GM19025 (cell line): ENCODE measurements at regions not wholly inside any gene's neighbourhood (a gene's known extent, or its start where the extent isn't known, plus 50 kb on each side); places are given as distances from the start of the nearest gene placed in this dataset.

ENCODE experiments used
- ATAC-seq: cut with Tn5 transposase; IDR thresholded peaks from one replicate; pipeline ENCODE4 v1.9.1; 2021; ENCODE audit warnings: mild to moderate bottlenecking, low read depth, moderate library complexity; ENCODE audit not compliant: unreplicated experiment

DNA sequence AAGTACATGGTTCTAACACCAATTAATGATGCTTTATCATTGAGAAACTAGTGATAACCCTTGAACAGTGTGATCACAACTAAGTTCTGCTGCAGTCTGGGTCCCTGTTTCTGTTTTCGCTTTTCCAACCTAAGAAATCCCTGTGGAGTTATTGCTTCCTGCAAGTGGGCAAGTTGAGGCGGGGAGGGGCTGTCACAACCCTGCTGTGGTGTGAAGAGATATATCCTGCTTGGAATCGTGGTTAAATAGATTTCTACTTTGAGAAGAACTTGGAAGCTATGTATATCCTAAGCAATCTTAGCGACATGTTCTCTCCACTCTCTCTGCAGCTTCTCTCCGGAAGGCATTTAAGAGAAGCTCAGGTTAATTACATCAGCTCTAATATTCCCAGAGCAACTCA lies 1223.6 kb downstream of the EPHA7 start:
- no peak for ATAC-seq

DNA sequence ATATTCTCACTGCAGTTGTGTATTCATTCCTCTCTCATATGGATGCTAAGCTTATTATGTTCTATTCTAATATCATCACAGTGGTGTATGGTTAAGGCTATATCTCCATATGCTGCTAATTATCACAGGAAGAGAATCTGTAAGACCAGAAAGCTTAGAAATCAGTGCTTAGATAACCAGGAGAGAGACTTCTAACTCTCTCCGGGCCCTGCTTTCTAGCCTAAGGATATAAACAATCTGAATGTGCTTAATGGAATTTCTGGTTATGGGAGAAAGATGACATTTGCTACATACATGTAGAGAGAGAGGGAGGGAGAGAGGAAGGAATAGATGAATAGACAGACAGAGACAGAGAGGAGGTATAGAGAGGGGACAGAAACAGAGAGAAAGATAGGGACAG lies 1231.3 kb downstream of the EPHA7 start:
- ATAC-seq: no peak

DNA sequence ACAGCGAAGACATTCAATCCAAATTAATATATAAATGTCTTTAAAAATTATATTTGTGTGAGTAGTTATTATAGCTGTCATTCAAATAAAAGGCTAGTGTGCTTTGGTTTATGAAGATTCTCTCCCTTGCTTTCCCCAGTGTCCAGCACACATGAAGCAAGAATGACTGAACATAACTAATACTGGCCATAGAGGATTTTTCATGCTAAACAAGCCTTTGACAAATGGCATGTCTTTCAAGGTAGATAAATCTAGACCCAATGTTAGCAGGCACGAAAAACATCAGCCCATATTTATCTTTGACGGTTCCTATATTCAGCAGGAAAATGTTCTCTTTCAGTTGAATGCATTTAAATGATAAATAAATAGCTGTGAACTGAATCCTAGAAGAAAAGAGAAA lies 1234.4 kb downstream of the EPHA7 start:
- no peak for ATAC-seq

DNA sequence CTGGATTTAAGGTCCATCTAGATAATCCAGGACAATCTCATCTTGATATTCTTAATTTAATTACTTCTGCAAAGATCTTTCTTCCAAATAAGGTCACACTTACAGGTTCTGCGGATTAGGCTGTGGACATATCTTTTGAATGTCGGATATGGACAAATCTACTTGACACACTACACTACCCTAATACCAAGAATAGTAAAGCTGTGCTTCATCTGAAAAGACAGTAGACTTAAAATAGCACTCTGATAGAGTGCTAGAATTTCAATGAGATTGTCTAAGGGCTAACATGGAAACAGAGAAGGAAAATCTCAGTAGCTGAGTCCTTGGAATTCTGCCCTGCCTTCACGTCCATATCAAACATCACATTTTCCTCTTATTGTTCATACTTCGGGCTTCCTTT lies 1238.0 kb downstream of the EPHA7 start:
- no peak for ATAC-seq

DNA sequence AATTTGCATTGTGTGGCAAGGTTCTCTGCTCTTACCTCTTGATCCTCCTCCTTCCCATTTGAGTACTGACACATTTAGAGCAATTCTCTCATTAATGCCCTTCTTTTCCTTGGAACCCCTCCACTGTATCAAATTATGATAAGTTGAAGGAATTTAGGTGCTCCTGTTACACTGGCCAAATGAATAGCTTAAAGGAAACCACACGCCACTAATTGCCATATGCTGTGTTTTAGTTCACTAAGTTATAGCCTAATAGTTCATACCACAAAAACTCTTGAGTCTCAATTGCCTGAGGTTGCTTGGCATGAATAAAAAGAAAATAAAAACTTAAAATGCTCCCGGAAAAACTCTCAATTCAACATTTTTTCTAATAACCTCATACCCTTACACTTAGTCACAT lies 1239.3 kb downstream of the EPHA7 start:
- no peak for ATAC-seq

DNA sequence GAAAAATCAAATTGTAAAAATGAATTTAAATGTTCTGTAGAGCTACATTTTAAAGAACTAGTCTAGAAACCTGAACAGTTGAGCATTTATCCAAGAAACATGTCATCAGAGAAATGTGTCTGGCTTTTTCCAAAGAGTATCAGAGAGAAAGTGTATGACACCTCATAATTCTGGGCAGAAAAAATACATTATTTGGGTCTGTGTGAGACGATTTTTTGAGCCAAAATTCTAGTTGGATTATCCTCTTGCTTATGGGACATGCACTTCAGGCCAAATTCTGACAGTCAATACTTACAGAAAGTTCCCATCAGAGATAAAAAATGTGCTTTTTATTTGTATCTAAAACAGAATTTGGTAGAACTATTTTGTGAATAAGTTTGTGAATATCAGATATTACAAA lies 1242.7 kb downstream of the EPHA7 start:
- no peak for ATAC-seq

DNA sequence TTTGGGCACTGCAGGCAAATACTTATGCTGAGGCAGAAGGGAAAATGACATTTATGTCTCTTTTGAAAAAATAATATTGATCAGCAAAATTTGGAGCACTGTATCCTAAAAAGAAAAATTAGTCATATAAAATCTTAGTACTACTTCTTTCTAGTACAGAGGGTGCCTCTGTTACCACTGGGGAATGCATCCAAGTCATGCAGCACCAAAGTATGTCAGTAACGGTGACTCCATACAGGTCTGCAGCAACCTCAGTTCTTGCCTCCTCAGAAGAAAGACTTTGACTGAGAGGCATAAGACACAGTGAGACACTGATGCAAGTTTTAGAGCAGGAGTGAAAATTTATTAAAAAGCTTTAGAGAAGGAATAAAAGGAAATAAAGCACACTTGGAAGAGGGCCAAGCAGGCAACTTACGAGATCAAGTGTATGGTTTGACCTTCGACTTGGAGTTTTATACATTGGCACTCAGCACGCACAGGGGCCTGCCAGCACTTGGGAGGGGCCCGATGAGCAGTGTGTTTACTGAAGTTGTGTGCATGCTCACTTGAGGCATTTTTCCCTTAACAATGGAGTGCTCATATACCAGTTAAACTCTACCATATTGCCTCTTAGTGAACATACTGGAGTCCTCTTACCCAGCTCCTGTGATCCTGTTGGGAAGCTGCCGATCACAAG lies 1244.8 kb downstream of the EPHA7 start:
- ATAC-seq: no peak

DNA sequence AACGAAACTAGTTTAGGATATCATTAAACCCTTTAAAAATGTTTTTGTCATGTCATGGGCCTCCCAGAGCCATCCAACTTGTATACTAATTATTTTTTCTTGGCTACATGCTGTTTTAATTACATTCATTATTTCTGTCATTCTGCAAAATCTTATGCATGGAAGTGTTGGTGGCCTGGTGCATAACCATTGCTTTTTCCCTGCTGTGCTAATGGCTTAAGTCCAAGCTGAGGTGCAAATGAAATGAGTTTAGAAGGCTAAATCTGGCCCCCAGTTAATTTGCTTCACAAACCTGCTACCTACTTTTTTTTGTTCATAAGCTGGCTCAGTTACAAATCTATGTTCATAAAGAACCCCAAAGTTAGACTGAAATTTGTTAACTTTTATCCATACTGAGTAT lies 1249.9 kb downstream of the EPHA7 start:
- no peak for ATAC-seq

DNA sequence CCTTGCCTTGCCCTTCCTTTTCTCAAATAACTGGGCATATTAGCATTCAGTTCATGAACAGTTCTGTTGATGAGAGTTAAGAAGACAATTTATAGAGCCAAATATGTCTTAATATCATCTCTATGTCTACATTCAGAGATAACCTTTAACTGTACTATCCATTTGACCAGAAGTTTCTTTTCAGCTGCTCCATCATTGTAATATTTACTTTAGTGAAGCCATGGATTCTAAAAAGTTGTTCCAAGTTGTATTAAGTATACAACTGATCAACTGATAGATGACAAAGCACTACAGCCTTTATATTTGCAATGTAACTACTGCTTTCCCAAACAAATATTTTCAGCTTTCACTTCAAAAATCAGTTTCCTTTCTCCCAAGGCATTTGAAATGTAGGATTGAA lies 1252.7 kb downstream of the EPHA7 start:
- no peak for ATAC-seq

DNA sequence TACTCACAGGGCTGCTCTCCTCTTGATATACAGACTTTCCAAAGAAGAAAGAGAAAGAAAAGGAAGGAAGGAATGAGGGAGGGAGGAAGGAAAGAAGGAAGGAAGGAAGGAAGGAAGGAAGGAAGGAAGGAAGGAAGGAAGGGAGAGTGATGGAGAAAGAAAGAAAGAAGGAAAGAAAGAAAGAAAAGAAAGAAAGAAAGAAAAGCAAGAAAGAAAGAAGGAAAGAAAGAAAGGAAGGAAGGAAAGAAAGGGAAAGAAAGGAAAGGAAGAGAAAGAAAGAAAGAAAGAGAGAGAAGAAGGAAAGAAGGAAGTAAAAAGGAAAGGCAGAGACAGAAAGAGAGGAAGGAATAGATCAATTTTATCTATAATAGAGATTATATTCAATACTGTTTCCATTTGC lies 1257.4 kb downstream of the EPHA7 start:
- ATAC-seq: no peak

DNA sequence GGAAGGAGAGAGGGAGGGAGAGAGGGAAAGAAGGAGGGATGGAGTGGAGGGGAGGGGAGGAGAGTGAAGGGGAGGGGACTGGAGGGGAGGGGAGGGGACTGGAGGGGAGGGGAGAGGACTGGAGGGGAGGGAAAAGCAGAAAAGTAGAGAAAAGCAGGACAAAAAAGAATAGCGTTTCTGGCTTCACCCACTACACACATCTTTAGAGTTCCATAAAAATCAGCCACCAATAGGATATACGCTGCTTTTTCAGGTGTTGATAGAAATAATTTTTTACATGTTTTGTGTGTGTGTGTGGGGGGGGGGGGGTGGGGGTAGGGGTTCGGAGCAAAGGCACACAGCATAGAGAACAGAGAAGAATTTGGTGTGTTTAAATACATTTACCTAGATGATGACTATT lies 1259.1 kb downstream of the EPHA7 start:
- no peak for ATAC-seq

DNA sequence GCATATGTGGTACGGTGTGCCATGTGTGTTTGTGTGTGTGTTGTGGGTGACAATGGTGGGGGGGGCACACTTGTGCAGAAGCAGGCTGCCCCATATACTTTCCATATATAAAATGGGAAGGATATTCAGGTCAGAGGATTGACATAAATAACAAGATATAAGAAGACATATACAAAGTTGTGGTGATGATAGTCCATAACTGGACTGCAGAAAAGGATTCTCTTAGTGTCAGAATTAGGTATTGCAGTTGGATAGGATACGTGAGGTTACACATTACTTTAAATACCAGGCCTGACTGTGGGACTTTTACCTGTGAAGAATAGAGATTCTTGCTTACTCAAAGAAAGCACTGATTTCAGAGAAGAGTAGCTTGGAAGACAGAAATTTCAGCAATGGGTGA lies 1260.3 kb downstream of the EPHA7 start:
- ATAC-seq: no peak

DNA sequence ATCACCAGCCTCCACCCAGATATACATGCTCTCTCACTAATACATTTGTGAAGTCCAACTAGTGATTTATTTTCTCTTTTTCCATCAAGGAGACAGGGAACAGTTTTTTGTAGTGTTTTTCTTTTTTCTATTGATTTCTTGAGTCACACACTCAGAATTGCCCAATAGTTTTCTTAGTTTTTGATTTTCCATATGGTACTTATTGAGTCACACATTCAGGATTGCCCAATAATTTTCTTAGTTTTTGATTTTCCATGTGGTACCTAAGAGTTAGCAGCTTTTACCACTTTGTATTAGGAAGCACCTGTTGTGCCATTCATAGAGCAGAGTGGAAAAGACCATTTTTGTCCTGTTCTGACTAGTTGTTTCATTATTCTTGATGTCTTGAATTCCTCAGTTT lies 1268.8 kb downstream of the EPHA7 start:
- no peak for ATAC-seq

DNA sequence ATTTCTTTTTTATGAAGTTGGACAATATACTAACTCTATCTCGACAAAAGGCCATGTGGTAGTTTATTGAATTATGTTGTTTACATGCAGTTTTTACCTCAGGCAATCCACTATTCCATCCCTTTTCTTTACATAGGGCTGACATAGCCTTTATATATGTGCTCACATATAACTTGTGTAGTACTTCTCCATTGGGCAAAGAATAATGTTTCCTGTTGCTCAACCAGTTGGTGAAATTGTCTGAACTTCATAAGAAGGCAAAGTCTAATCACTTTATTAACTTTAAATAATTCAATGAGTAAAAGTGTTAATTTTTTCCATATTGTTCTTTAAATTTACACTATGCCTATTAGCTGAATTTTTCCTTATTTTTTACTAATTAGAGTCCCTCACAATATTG lies 1272.1 kb downstream of the EPHA7 start:
- no peak for ATAC-seq

DNA sequence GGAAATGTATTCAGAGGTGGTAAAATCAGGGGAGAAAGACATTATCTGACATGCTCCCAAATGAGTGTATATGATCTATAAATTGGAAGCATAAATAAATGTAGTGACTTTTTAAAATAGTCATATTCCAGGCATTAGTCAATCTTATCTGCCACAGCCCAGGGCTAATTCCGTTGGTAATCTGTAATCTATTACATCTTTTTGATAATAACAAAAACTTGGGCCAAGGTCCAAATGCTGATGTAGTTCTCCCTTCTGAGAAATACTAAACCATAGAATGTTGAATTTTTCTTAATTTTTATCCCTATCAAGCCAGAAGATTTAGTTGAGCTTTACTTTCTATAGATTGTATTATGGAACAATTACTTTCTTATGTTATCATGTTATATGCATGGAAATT lies 1279.8 kb downstream of the EPHA7 start:
- ATAC-seq: no peak

DNA sequence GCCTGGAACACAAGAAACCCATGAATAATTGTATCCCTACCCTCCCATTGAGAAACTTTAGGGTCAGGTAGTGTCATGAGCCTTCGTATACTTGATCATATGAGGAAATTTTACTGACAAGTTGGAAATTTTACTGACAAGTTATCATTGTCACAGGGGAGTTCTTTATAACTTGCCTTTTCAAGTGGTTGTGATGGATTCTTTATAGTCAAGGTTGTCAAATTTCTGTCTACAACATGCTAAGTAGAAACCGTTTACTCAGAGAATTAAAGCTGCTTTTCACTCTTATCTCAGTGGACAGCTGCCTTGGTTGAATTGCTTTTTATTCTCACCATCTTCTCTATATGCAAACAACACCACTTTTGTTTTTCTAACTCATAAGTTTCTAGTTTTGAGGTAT lies 1286.4 kb downstream of the EPHA7 start:
- no peak for ATAC-seq

DNA sequence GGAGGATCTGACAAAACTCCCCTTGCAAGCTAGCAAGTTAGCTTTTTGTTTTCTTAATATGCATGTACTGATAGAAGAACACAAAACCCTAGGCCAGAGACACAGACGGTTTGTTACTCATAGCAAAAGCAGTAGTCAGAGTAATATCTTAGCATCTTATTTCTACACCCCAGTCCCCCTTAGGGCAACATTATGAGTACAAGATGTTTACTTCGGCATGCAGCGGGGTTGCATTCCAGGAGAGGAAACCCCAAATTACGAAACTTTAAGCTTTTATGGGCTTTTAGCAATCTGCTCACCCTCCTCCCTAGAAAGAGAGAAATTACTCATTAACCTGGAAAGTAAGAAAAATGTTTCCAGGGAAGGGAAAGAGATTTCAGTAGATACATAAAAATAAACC lies 1286.9 kb downstream of the EPHA7 start:
- ATAC-seq: no peak

DNA sequence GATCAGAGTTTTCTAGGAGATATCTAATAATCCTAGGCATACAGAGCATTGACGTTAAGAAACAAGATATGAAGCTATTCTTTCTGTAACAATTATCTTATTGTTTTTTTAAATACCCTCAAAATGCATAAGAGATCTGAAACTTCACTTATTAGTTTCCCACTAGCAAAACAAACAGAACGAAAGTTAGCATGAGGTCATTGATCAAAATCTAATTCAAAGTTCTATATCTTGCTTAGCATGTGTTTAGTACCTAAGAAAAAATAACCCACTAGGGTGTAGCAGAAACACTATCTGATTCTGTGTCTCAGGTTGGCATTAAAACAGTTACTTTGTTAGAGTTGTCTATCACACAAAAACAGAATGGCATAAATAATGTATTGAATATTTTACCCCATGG lies 1288.4 kb downstream of the EPHA7 start:
- no peak for ATAC-seq

DNA sequence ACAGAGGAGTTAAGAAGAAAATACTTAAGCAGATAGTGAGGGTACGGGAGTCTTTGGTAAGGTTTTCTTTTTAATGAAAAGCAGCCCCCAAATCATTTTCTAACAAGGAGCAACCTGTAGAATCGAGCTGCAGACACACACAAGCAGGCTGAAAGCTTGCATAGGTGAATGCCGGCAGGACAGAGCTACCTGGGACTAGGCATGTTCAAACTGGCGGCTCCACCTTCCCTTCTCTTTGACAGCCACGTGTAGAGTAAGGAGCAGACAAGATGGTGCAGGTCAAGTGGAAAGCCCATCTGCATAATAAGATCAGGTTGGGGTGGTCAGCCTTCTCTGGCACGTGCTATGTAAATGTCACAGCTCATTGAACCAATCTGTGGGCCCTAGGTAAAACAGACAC lies 1292.4 kb downstream of the EPHA7 start:
- no peak for ATAC-seq

DNA sequence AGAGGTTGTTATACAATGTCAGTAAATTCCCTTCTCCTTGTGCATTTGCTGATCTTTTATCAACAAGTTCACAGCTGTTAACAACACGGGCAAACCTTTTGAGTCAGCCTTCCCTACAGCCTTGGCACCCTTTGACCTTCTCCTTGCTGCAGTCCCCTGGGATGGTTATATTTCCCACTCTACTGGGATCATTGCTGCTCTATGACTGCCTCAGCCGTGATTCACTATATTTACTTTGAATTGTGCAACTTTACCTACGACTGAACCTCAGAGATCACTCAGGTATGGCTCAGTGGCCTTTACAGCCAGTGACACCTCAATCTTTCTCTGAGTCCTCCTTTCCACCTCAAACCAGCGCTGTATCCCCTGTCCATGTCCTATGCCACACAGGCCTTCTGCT lies 1293.3 kb downstream of the EPHA7 start:
- no peak for ATAC-seq

DNA sequence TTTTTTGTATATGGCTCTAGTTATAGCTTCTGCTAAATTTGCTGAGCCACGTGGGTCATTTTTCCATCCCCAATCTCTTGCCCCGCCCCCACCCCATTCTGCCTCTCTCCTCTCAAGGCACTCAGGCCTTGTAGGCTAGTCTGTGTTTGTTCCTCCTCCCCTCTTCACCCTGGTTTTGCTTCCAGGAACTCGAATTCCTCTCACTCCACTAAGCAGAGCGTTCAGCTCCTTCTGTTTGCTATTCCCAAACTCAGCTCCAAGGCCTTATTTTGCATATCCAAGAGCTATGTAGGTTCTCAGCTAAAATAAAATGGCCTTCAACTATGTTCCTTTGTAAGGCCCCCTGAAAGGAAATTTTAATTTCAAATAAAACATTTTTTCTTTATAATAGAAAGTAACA lies 1293.7 kb downstream of the EPHA7 start:
- no peak for ATAC-seq

DNA sequence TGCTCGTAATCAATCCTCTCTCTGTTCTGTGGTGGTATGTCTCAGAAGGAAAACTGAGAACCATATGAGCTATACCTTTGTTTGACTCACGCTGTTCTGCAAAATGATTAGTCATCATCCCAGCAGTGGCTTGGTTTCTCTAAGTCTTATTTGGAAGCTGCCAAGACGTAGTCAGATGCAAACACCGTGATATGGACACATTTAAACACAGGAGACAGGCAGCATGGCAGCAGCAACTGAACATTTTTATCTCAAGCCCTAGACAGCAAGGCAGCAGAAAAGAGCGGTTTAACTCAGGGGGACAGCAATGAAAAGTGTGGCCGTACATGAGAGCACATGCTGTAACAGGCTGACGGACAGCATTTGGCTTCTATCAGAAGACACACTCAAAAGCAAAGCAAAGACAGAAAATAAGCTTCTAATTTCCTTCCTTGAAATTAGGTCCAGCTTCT lies 1295.1 kb downstream of the EPHA7 start:
- no peak for ATAC-seq

DNA sequence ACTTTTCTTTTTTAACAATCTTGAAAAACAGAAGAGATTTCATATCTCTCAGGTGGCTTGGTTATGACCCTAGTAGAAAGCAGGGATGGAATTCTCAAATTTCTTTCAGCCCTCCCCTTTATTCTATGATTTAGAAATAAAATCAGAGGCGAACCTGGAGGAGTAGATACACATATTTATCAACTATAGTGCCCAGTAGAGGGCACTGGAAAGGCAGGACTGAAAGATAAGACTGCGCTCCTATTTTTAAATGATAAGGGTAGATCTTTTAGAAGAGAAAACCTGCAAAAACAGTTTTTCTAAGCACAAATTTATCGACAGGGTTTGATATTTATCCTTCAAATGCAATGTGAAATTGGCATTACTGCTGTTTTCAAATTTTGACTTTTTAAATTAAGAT lies 1296.6 kb downstream of the EPHA7 start:
- ATAC-seq: no peak
